DND-41 (cell line): ENCODE measurements at regions not wholly inside any gene's neighbourhood (a gene's known extent, or its start where the extent isn't known, plus 50 kb on each side); places are given as distances from the start of the nearest gene placed in this dataset.

Experiments used
- EZH2 ChIP-seq: IDR thresholded peaks from 3 replicates; pipeline ENCODE4 v1.6.1; 2012; ENCODE audit warnings: borderline replicate concordance, low read depth, mild to moderate bottlenecking, moderate library complexity, low read length, inconsistent platforms; ENCODE audit not compliant: severe bottlenecking
- TF ChIP-seq, protein P1 (sequence below): IDR thresholded peaks from 2 replicates; pipeline ENCODE4 v1.5.1; 2012; ENCODE audit warnings: borderline replicate concordance, low read length, moderate library complexity, mild to moderate bottlenecking; ENCODE audit not compliant: poor library complexity, severe bottlenecking; ENCODE audit errors: extremely low read depth

DNA sequence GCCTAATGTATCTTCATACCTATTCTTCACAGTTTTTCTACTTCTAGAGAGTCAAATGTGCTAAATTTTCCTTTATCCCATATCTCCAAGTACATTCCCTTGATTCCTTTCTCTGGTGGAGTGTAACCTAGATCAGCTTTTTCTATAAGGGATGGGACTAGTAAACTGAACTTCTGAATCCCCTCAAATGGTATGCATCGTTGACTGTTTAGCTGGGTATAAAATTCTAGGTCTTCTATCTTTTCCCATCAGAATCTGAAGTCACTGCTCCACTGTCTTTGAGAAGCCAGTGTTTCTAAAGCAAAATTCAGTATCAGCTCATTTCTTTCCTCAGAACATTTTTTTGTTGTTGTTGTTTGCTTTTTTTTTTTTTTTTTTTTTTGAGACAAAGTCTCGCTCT, 1256.8 kb downstream of the BRD1 start:
- TF ChIP-seq EZH2, result no peak
- TF ChIP-seq, protein P1, sequence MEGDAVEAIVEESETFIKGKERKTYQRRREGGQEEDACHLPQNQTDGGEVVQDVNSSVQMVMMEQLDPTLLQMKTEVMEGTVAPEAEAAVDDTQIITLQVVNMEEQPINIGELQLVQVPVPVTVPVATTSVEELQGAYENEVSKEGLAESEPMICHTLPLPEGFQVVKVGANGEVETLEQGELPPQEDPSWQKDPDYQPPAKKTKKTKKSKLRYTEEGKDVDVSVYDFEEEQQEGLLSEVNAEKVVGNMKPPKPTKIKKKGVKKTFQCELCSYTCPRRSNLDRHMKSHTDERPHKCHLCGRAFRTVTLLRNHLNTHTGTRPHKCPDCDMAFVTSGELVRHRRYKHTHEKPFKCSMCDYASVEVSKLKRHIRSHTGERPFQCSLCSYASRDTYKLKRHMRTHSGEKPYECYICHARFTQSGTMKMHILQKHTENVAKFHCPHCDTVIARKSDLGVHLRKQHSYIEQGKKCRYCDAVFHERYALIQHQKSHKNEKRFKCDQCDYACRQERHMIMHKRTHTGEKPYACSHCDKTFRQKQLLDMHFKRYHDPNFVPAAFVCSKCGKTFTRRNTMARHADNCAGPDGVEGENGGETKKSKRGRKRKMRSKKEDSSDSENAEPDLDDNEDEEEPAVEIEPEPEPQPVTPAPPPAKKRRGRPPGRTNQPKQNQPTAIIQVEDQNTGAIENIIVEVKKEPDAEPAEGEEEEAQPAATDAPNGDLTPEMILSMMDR, result no peak
